ENCODE measurements at regions not wholly inside any gene's neighbourhood (a gene's known extent, or its start where the extent isn't known, plus 50 kb on each side); places are given as distances from the start of the nearest gene placed in this dataset.

GRCh38 chr4:27149541-27150212, 289.0 kb downstream of the STIM2 start:
- no peak for DNase-seq
- no peak overlapping the region for H2BK15ac ChIP-seq (replicated peaks; ENCODE audit: low read depth)
- H3K4me2 ChIP-seq (ENCODE audit: low read length): no peak overlapping the region
- H3K9ac ChIP-seq (ENCODE audit: low read length): no peak overlapping the region
- no peak overlapping the region for H3K23ac ChIP-seq (ENCODE audit: low read length)
- H3K36me3 ChIP-seq (ENCODE audit: control insufficient read depth, insufficient read depth, low read length): no peaks in the 10 kb centered on the region
- H3K56ac ChIP-seq (ENCODE audit: low read length): no peak overlapping the region
- H4K5ac ChIP-seq (ENCODE audit: low read length): no peak overlapping the region
- H3K27ac ChIP-seq (ENCODE audit: low read depth, low read length): no peak overlapping the region
- H4K8ac ChIP-seq (ENCODE audit: low read depth, low read length): no peak overlapping the region
- WGBS (ENCODE audit: extremely low coverage, insufficient coverage, low lambda C conversion rate): no CpG with 5 or more reads among the region's 2 CpGs
- H3K4ac ChIP-seq (ENCODE audit: low read depth, low read length): no peak overlapping the region
- H3K4me3 ChIP-seq (ENCODE audit: low read length): no peak overlapping the region
- H3K4me1 ChIP-seq (ENCODE audit: control insufficient read depth, low read depth, low read length): no peaks in the 10 kb centered on the region
- no peak overlapping the region for H2BK120ac ChIP-seq (ENCODE audit: low read depth, low read length)
- no peaks in the 10 kb centered on the region for H3K79me2 ChIP-seq (ENCODE audit: control insufficient read depth, insufficient read depth, low read length)
- no peak overlapping the region for H2BK5ac ChIP-seq (ENCODE audit: low read length)
- no peaks in the 10 kb centered on the region for H3K79me1 ChIP-seq (ENCODE audit: low read length)
- no peak overlapping the region for H2AK5ac ChIP-seq (ENCODE audit: low read length)
- no peaks in the 10 kb centered on the region for H3K27me3 ChIP-seq (ENCODE audit: insufficient read depth, low read length, poor library complexity)
- H3K18ac ChIP-seq (ENCODE audit: low read length): no peak overlapping the region

GRCh38 chr4:27152703-27153102, 292.1 kb downstream of the STIM2 start:
- Histone ChIP-seq H3K4ac (ENCODE audit: low read depth, low read length) (no peak overlapping the region), H3K79me1 (ENCODE audit: low read length) (no peaks in the 10 kb centered on the region), H3K27me3 (ENCODE audit: insufficient read depth, low read length, poor library complexity) (no peaks in the 10 kb centered on the region), H3K56ac (ENCODE audit: low read length) (no peak overlapping the region), H3K79me2 (ENCODE audit: control insufficient read depth, insufficient read depth, low read length) (no peaks in the 10 kb centered on the region), H3K23ac (ENCODE audit: low read length) (no peak overlapping the region), H3K4me1 (ENCODE audit: control insufficient read depth, low read depth, low read length) (no peaks in the 10 kb centered on the region), H2BK5ac (ENCODE audit: low read length) (no peak overlapping the region), H3K9ac (ENCODE audit: low read length) (no peak overlapping the region), H2BK120ac (ENCODE audit: low read depth, low read length) (no peak overlapping the region), H3K4me3 (ENCODE audit: low read length) (no peak overlapping the region), H2BK15ac (replicated peaks; ENCODE audit: low read depth) (no peak overlapping the region), H3K27ac (ENCODE audit: low read depth, low read length) (no peak overlapping the region), H3K4me2 (ENCODE audit: low read length) (no peak overlapping the region), H4K5ac (ENCODE audit: low read length) (no peak overlapping the region), H3K18ac (ENCODE audit: low read length) (peak overlapping the region; percentile 60), H3K36me3 (ENCODE audit: control insufficient read depth, insufficient read depth, low read length) (no peaks in the 10 kb centered on the region), H4K8ac (ENCODE audit: low read depth, low read length) (no peak overlapping the region), H2AK5ac (ENCODE audit: low read length) (no peak overlapping the region)
- no CpG with 5 or more reads among the region's 5 CpGs for WGBS (ENCODE audit: extremely low coverage, insufficient coverage, low lambda C conversion rate)
- no peak for DNase-seq

DNA sequence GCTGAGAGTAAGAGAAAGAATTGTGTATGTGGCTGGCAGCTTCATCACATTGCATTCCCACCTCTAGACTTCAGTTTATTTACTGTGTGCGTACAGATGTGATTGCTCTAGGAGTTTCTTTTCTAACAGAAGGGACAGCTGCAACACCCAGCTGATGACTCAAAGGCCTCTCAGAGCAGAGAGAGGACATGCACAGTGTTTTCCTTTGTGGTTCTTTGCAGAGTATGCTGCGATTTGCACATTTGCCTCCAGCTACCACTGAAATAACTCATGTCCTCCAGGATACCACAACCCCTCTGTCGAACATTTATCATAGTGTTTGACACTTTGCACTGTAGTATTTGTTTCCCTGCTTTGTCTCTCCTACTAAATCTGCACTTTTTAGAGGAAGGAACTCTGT, 294.1 kb downstream of the STIM2 start:
- H2AK5ac ChIP-seq (ENCODE audit: low read length): no peak overlapping the region
- no CpG with 5 or more reads among the region's 3 CpGs for WGBS (ENCODE audit: extremely low coverage, insufficient coverage, low lambda C conversion rate)
- no peaks in the 10 kb centered on the region for H3K27me3 ChIP-seq (ENCODE audit: insufficient read depth, low read length, poor library complexity)
- no peak overlapping the region for H3K4ac ChIP-seq (ENCODE audit: low read depth, low read length)
- DNase-seq: no peak
- no peak overlapping the region for H3K4me2 ChIP-seq (ENCODE audit: low read length)
- no peak overlapping the region for H2BK120ac ChIP-seq (ENCODE audit: low read depth, low read length)
- H3K23ac ChIP-seq (ENCODE audit: low read length): no peak overlapping the region
- H3K36me3 ChIP-seq (ENCODE audit: control insufficient read depth, insufficient read depth, low read length): no peaks in the 10 kb centered on the region
- H3K79me1 ChIP-seq (ENCODE audit: low read length): no peaks in the 10 kb centered on the region
- no peak overlapping the region for H3K4me3 ChIP-seq (ENCODE audit: low read length)
- no peak overlapping the region for H2BK15ac ChIP-seq (replicated peaks; ENCODE audit: low read depth)
- H3K4me1 ChIP-seq (ENCODE audit: control insufficient read depth, low read depth, low read length): no peaks in the 10 kb centered on the region
- H3K27ac ChIP-seq (ENCODE audit: low read depth, low read length): no peak overlapping the region
- no peak overlapping the region for H3K9ac ChIP-seq (ENCODE audit: low read length)
- H2BK5ac ChIP-seq (ENCODE audit: low read length): no peak overlapping the region
- H3K56ac ChIP-seq (ENCODE audit: low read length): no peak overlapping the region
- no peak overlapping the region for H4K5ac ChIP-seq (ENCODE audit: low read length)
- no peak overlapping the region for H4K8ac ChIP-seq (ENCODE audit: low read depth, low read length)
- H3K79me2 ChIP-seq (ENCODE audit: control insufficient read depth, insufficient read depth, low read length): no peaks in the 10 kb centered on the region
- H3K18ac ChIP-seq (ENCODE audit: low read length): no peak overlapping the region

DNA sequence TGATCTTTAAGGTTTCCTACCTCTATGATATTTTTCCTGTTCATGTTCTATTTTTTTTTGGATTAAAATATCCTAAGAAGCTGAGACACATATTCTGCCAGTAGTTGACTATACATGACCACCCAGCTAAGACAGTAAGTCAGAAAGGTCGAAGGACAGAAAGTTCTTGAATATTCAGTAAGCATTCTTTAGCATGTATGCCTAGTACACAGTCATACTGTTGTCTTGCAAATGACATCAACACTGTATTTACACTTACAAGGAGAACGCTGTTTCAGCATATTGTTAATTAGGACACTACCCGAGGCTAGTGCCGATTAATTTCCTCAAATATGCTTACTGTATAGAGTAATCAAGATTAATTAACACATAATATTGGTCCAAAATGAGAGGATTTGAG, 300.6 kb downstream of the STIM2 start:
- no peak for DNase-seq
- Histone ChIP-seq H3K4ac (ENCODE audit: low read depth, low read length) (no peak overlapping the region), H3K4me3 (ENCODE audit: low read length) (no peak overlapping the region), H3K4me2 (ENCODE audit: low read length) (no peak overlapping the region), H4K5ac (ENCODE audit: low read length) (no peak overlapping the region), H3K27me3 (ENCODE audit: insufficient read depth, low read length, poor library complexity) (no peaks in the 10 kb centered on the region), H3K18ac (ENCODE audit: low read length) (no peak overlapping the region), H3K56ac (ENCODE audit: low read length) (no peak overlapping the region), H2BK5ac (ENCODE audit: low read length) (no peak overlapping the region), H3K9ac (ENCODE audit: low read length) (no peak overlapping the region), H3K36me3 (ENCODE audit: control insufficient read depth, insufficient read depth, low read length) (no peaks in the 10 kb centered on the region), H2BK15ac (replicated peaks; ENCODE audit: low read depth) (no peak overlapping the region), H3K79me1 (ENCODE audit: low read length) (no peaks in the 10 kb centered on the region), H3K23ac (ENCODE audit: low read length) (no peak overlapping the region), H2BK120ac (ENCODE audit: low read depth, low read length) (no peak overlapping the region), H4K8ac (ENCODE audit: low read depth, low read length) (no peak overlapping the region), H3K27ac (ENCODE audit: low read depth, low read length) (no peak overlapping the region), H2AK5ac (ENCODE audit: low read length) (no peak overlapping the region), H3K79me2 (ENCODE audit: control insufficient read depth, insufficient read depth, low read length) (no peaks in the 10 kb centered on the region), H3K4me1 (ENCODE audit: control insufficient read depth, low read depth, low read length) (no peaks in the 10 kb centered on the region)
- no CpG with 5 or more reads among the region's 4 CpGs for WGBS (ENCODE audit: extremely low coverage, insufficient coverage, low lambda C conversion rate)

DNA sequence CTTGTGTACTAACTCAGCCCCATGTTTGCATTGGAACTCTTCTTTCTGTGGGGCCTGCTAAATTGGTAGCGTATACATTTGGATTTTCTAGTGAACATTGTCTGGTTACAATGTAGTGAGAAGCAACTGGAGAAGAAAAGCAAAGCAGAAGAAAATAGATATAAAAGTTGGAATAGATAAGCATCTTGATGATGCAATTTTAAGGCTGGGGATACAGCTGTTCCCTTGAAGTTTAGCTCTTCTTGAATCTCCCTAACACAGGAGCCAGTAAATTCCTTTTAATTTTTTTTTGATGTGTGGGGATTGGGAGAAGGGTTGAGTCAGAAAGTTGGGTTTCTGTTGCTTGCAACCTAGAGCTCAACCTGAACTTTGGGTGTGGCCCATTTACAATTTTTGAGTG, 308.1 kb downstream of the STIM2 start:
- Histone ChIP-seq H3K23ac (ENCODE audit: low read length) (no peak overlapping the region), H3K18ac (ENCODE audit: low read length) (no peak overlapping the region), H3K27ac (ENCODE audit: low read depth, low read length) (no peak overlapping the region), H3K56ac (ENCODE audit: low read length) (no peak overlapping the region), H2BK120ac (ENCODE audit: low read depth, low read length) (no peak overlapping the region), H4K8ac (ENCODE audit: low read depth, low read length) (no peak overlapping the region), H3K9ac (ENCODE audit: low read length) (no peak overlapping the region), H3K27me3 (ENCODE audit: insufficient read depth, low read length, poor library complexity) (no peaks in the 10 kb centered on the region), H3K79me2 (ENCODE audit: control insufficient read depth, insufficient read depth, low read length) (no peaks in the 10 kb centered on the region), H3K4me3 (ENCODE audit: low read length) (no peak overlapping the region), H3K36me3 (ENCODE audit: control insufficient read depth, insufficient read depth, low read length) (no peaks in the 10 kb centered on the region), H3K4me1 (ENCODE audit: control insufficient read depth, low read depth, low read length) (no peaks in the 10 kb centered on the region), H3K79me1 (ENCODE audit: low read length) (no peaks in the 10 kb centered on the region), H2AK5ac (ENCODE audit: low read length) (no peak overlapping the region), H2BK5ac (ENCODE audit: low read length) (no peak overlapping the region), H4K5ac (ENCODE audit: low read length) (no peak overlapping the region), H2BK15ac (replicated peaks; ENCODE audit: low read depth) (no peak overlapping the region), H3K4ac (ENCODE audit: low read depth, low read length) (no peak overlapping the region), H3K4me2 (ENCODE audit: low read length) (no peak overlapping the region)
- WGBS (ENCODE audit: extremely low coverage, insufficient coverage, low lambda C conversion rate): no CpG with 5 or more reads among the region's 1 CpG
- DNase-seq: no peak

GRCh38 chr4:27173280-27173679, 312.6 kb downstream of the STIM2 start:
- no peak for DNase-seq

More at GRCh38 chr4:27173280-27173679, 312.6 kb downstream of the STIM2 start:
- Histone ChIP-seq H2BK5ac (ENCODE audit: low read length) (no peak overlapping the region), H4K8ac (ENCODE audit: low read depth, low read length) (no peak overlapping the region), H4K5ac (ENCODE audit: low read length) (no peak overlapping the region), H3K56ac (ENCODE audit: low read length) (no peak overlapping the region), H3K4me2 (ENCODE audit: low read length) (no peak overlapping the region), H3K36me3 (ENCODE audit: control insufficient read depth, insufficient read depth, low read length) (no peaks in the 10 kb centered on the region), H2BK120ac (ENCODE audit: low read depth, low read length) (no peak overlapping the region), H2BK15ac (replicated peaks; ENCODE audit: low read depth) (no peak overlapping the region), H3K23ac (ENCODE audit: low read length) (no peak overlapping the region), H3K79me1 (ENCODE audit: low read length) (no peaks in the 10 kb centered on the region), H3K27me3 (ENCODE audit: insufficient read depth, low read length, poor library complexity) (no peaks in the 10 kb centered on the region), H2AK5ac (ENCODE audit: low read length) (no peak overlapping the region), H3K9ac (ENCODE audit: low read length) (no peak overlapping the region), H3K4ac (ENCODE audit: low read depth, low read length) (no peak overlapping the region), H3K27ac (ENCODE audit: low read depth, low read length) (no peak overlapping the region), H3K79me2 (ENCODE audit: control insufficient read depth, insufficient read depth, low read length) (no peaks in the 10 kb centered on the region), H3K4me3 (ENCODE audit: low read length) (no peak overlapping the region), H3K4me1 (ENCODE audit: control insufficient read depth, low read depth, low read length) (no peaks in the 10 kb centered on the region), H3K18ac (ENCODE audit: low read length) (no peak overlapping the region)
- no CpG with 5 or more reads among the region's 7 CpGs for WGBS (ENCODE audit: extremely low coverage, insufficient coverage, low lambda C conversion rate)

Data from mesendoderm (in vitro differentiated cells).